WTC11 (cell line): ENCODE measurements at regions not wholly inside any gene's neighbourhood (a gene's known extent, or its start where the extent isn't known, plus 50 kb on each side); places are given as distances from the start of the nearest gene placed in this dataset.
"Not testable (repeated sequence)": the region's sequence is repeated elsewhere in the genome, so short reads cannot be mapped to it uniquely, and the experiment has no call there.

Experiments used
- ATAC-seq: fragments of 200-7000 bp; cut with Tn5 transposase; 2 replicates; pipeline ENCODE4 v1.10.0; 2021; ENCODE audit warnings: mild to moderate bottlenecking, moderate library complexity
- CTCF ChIA-PET: fragments of 300-600 bp; sonication (Branson Sonifier 250); formaldehyde crosslinking; loops from one replicate; lab custom pipeline; 2021; ENCODE audit warnings: antibody characterized with exemption; lab: Charles Lee
- POLR2A ChIA-PET: fragments of 350-600 bp; sonication (Branson Sonifier 250); formaldehyde crosslinking; loops from one replicate; lab custom pipeline; 2021; ENCODE audit warnings: antibody characterized with exemption; lab: Charles Lee
- DNase-seq: peaks from one replicate; pipeline ENCODE4 v3.0.0; 2021; ENCODE audit warnings: low spot score
- H3K27ac Mint-ChIP-seq: 2 replicates; pipeline ENCODE4 v1.8.0; 2021; ENCODE audit warnings: mixed read lengths
- H3K27me3 Mint-ChIP-seq: 2 replicates; pipeline ENCODE4 v1.8.0; 2021; ENCODE audit warnings: low read depth, mild to moderate bottlenecking, moderate library complexity, mixed read lengths
- H3K36me3 Mint-ChIP-seq: 2 replicates; pipeline ENCODE4 v1.8.0; 2021; ENCODE audit warnings: mixed read lengths
- H3K4me1 Mint-ChIP-seq: 2 replicates; pipeline ENCODE4 v1.8.0; 2022; ENCODE audit warnings: mixed read lengths
- H3K4me3 Mint-ChIP-seq: 2 replicates; pipeline ENCODE4 v1.8.0; 2021; ENCODE audit warnings: mild to moderate bottlenecking, moderate library complexity, mixed read lengths
- H3K9me3 Mint-ChIP-seq: 2 replicates; pipeline ENCODE4 v1.8.0; 2021; ENCODE audit warnings: mixed read lengths

- POLR2A ChIA-PET, result not testable (repeated sequence)
Observed at GRCh38 chrY:18078452-18078851, 52.9 kb downstream of the CDY2A start.

DNA sequence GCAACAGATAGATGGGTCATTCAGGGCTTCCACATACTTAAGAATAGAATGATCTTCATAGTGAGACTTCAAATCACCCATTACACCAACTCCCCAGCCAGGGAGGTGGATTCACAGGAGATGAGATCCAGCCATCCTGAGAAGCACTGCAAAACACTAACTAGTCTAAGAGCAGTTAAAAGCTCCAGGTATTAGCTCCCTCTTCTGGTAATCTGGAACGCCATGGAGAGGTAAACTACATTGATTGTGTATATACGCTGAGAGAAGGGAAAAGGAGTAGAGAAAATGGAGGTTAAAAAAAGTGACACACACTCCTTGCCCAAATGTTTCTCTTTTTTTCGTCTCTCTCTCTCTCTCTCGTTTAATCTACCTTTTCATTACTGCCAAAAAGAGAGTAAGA, 60.3 kb downstream of the CDY2A start:
- ATAC-seq, result peak; percentile 81
- H3K36me3 Mint-ChIP-seq, H3K4me1 Mint-ChIP-seq, H3K27ac Mint-ChIP-seq, H3K27me3 Mint-ChIP-seq, CTCF ChIA-PET, POLR2A ChIA-PET, H3K4me3 Mint-ChIP-seq, H3K9me3 Mint-ChIP-seq, DNase-seq: not testable (repeated sequence)

More at GRCh38 chrY:18078452-18078851, 52.9 kb downstream of the CDY2A start:
- H3K27ac Mint-ChIP-seq, CTCF ChIA-PET, H3K9me3 Mint-ChIP-seq, H3K4me3 Mint-ChIP-seq, H3K36me3 Mint-ChIP-seq, H3K4me1 Mint-ChIP-seq, DNase-seq, H3K27me3 Mint-ChIP-seq: not testable (repeated sequence)
- ATAC-seq, result peak; percentile 85

DNA sequence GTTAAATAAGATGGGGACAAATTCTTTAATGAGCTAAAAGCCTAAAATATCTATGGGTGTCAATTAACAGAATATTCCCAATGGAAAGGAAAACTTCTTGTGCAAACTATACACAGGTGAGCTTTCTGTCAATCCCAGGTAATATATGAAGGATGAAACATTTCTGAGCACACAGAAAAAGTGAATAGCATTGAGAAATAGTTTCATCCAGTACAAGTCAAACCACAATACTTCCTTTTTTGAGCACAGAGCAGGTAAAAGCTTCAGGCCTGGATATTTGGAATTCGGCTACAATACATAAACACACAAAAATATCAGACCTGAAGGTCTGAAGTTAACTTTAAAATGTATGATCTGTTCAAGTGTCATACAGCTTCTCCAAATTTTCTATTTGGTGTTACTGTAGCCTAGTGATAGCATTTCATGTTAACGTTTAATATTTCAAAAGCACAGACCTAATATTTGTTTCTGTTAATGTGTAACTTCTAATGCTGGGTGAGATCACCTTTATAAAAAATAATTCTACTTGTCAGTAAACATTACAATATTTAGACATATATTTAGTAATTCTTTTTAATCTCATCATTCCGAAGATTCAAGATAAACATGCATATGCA, 60.9 kb downstream of the CDY2A start:
- H3K4me1 Mint-ChIP-seq, H3K9me3 Mint-ChIP-seq, H3K27me3 Mint-ChIP-seq, H3K27ac Mint-ChIP-seq, H3K36me3 Mint-ChIP-seq, POLR2A ChIA-PET, H3K4me3 Mint-ChIP-seq, DNase-seq, ATAC-seq, CTCF ChIA-PET: not testable (repeated sequence)

DNA sequence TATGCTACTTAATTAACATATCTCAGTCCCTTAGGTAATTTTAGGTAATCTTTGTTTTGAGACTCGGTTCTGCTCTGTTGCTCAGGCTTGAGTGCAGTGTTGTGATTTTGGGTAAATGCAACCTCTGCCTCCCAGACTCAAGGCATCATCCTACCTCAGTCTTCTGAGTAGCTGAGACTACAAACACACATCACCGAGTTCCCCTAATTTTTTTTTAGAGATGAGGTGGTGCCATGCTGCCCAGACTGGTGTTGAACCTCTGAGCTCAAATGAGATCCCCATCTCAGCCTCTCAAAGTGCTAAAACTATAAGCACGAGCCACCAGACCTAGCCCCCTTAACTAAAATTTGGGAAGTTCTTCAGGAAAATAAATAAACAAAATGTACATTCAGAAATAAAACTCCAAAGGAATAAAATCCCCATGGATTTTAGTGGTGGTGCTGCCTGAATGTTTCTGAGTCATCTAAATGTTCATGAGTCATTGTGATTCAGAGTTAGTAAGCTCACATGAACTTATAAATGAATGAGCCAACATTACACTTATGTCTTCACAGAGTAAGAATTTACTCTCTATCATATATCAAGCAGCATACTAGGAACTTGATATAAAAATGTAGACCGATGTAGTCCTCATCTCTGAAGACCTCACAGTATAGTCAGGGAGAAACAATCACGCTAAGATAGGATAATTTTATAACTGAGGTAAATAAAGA, 62.5 kb downstream of the CDY2A start:
- POLR2A ChIA-PET, H3K27me3 Mint-ChIP-seq, H3K36me3 Mint-ChIP-seq, H3K4me1 Mint-ChIP-seq, H3K9me3 Mint-ChIP-seq, H3K27ac Mint-ChIP-seq, ATAC-seq, CTCF ChIA-PET, H3K4me3 Mint-ChIP-seq, DNase-seq: not testable (repeated sequence)

GRCh38 chrY:18092952-18093351, 67.4 kb downstream of the CDY2A start:
- H3K4me3 Mint-ChIP-seq, H3K27ac Mint-ChIP-seq, CTCF ChIA-PET, H3K9me3 Mint-ChIP-seq, DNase-seq, H3K36me3 Mint-ChIP-seq, POLR2A ChIA-PET, ATAC-seq, H3K4me1 Mint-ChIP-seq, H3K27me3 Mint-ChIP-seq: not testable (repeated sequence)

DNA sequence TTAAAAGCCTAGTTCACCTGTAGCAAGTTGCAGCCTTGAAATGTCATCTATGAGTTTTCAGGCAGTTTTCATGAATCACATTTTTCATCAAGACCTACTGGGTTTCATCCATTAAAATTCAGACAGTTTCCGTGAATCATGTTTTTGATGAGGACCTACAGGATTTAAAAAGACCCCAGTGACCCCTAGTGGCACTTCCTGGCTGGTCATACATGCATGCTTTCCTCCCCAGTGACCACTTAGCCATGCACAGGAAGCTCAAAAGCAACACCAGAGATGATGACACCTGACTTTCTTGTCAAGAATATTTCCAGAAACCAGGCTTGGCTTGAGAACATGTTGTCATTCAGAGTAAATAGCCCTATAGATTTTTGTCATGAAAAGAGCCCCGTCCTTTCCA, 80.1 kb downstream of the CDY2A start:
- POLR2A ChIA-PET, H3K27ac Mint-ChIP-seq, H3K9me3 Mint-ChIP-seq, H3K27me3 Mint-ChIP-seq, H3K4me1 Mint-ChIP-seq, CTCF ChIA-PET, DNase-seq, H3K36me3 Mint-ChIP-seq, H3K4me3 Mint-ChIP-seq: not testable (repeated sequence)
- ATAC-seq, result peak; percentile 48

DNA sequence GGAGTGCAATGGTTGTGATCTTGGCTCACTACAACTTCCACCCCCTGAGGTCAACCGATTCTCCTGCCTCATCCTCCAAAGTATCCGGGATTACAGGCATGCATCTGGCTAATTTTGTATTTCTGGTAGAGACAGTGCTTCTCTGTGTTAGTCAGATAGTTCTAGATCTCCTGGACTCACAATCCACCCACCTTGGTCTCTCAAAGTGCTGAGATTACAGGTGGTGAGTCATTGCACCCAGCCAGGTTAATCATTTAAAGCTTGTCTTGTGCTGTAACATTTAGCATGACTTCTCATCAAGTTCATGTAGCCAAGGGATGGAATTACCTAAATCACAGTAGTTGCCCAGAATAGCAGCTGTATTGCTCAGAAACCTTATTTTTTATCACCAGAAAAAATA, 92.8 kb downstream of the CDY2A start:
- ATAC-seq, CTCF ChIA-PET, H3K27me3 Mint-ChIP-seq, H3K4me3 Mint-ChIP-seq, H3K9me3 Mint-ChIP-seq, POLR2A ChIA-PET, DNase-seq, H3K27ac Mint-ChIP-seq, H3K4me1 Mint-ChIP-seq, H3K36me3 Mint-ChIP-seq: not testable (repeated sequence)

GRCh38 chrY:18137718-18138117, 112.1 kb downstream of the CDY2A start:
- not testable (repeated sequence) for ATAC-seq, H3K4me1 Mint-ChIP-seq

GRCh38 chrY:18139311-18140007, 113.9 kb downstream of the CDY2A start:
- ATAC-seq, POLR2A ChIA-PET, H3K27ac Mint-ChIP-seq, H3K9me3 Mint-ChIP-seq, H3K36me3 Mint-ChIP-seq, CTCF ChIA-PET, DNase-seq, H3K4me1 Mint-ChIP-seq, H3K27me3 Mint-ChIP-seq, H3K4me3 Mint-ChIP-seq: not testable (repeated sequence)

More at GRCh38 chrY:18137718-18138117, 112.1 kb downstream of the CDY2A start:
- H3K27me3 Mint-ChIP-seq, H3K27ac Mint-ChIP-seq, H3K9me3 Mint-ChIP-seq, H3K4me3 Mint-ChIP-seq, CTCF ChIA-PET, DNase-seq, H3K36me3 Mint-ChIP-seq, POLR2A ChIA-PET: not testable (repeated sequence)

DNA sequence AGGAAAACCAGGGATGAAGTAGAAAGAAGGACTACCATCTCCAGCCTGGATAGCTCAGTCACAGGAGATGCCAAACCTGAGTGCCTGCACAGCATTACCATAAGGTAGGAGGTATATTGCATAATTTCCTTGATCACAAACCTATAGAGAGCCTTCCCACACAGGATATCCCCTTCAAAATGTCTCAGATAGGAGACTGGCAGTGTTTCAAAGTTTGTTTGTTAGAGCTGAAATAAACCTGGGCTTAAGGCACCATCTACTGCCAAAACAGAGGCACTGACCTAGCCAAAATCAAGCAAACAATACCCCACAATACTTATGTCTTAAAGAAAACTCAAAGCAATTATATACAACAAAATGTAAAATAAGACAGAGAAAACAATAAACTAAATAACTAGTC, 120.8 kb downstream of the CDY2A start:
- ATAC-seq, H3K4me1 Mint-ChIP-seq, H3K4me3 Mint-ChIP-seq: not testable (repeated sequence)

GRCh38 chrY:18152626-18153025, 127.0 kb downstream of the CDY2A start:
- H3K4me1 Mint-ChIP-seq, H3K9me3 Mint-ChIP-seq, H3K36me3 Mint-ChIP-seq, H3K27me3 Mint-ChIP-seq, DNase-seq, H3K27ac Mint-ChIP-seq, H3K4me3 Mint-ChIP-seq, POLR2A ChIA-PET, CTCF ChIA-PET: not testable (repeated sequence)
- ATAC-seq, result peak; percentile 46

More for the DNA sequence above, 120.8 kb downstream of the CDY2A start:
- H3K27me3 Mint-ChIP-seq, H3K9me3 Mint-ChIP-seq, H3K27ac Mint-ChIP-seq, CTCF ChIA-PET, POLR2A ChIA-PET, DNase-seq, H3K36me3 Mint-ChIP-seq: not testable (repeated sequence)

- H3K36me3 Mint-ChIP-seq, POLR2A ChIA-PET, H3K27me3 Mint-ChIP-seq, H3K4me3 Mint-ChIP-seq, DNase-seq, H3K27ac Mint-ChIP-seq, H3K9me3 Mint-ChIP-seq, CTCF ChIA-PET, H3K4me1 Mint-ChIP-seq, ATAC-seq: not testable (repeated sequence)
Observed at GRCh38 chrY:18165738-18166137, 140.2 kb downstream of the CDY2A start.
